Trophoblast cell (in vitro differentiated cells and primary cell): ENCODE measurements at regions not wholly inside any gene's neighbourhood (a gene's known extent, or its start where the extent isn't known, plus 50 kb on each side); places are given as distances from the start of the nearest gene placed in this dataset.
"Not testable (repeated sequence)": the region's sequence is repeated elsewhere in the genome, so short reads cannot be mapped to it uniquely, and the experiment has no call there.

Experiments used
- DNase-seq, 2 donors: peaks; one replicate each; pipeline ENCODE4 v3.0.0-alpha.2; 2016
- H2AFZ ChIP-seq: 2 replicates; pipeline ENCODE4 v1.6.1; 2013; ENCODE audit warnings: low read length, moderate library complexity, mild to moderate bottlenecking; ENCODE audit not compliant: insufficient read depth, poor library complexity
- H2AK5ac ChIP-seq: 2 replicates; pipeline ENCODE4 v1.6.1; 2013; ENCODE audit warnings: mild to moderate bottlenecking, low read length
- H2BK120ac ChIP-seq: 2 replicates; pipeline ENCODE4 v1.6.1; 2013; ENCODE audit warnings: low read length, mild to moderate bottlenecking, moderate library complexity; ENCODE audit not compliant: insufficient read depth, poor library complexity
- H2BK12ac ChIP-seq: 2 replicates; pipeline ENCODE4 v1.6.1; 2013; ENCODE audit warnings: mild to moderate bottlenecking, low read length, moderate library complexity
- H2BK5ac ChIP-seq: 2 replicates; pipeline ENCODE4 v1.6.1; 2013; ENCODE audit warnings: low read length, low read depth, moderate library complexity, mild to moderate bottlenecking; ENCODE audit not compliant: poor library complexity
- H3K14ac ChIP-seq: 2 replicates; pipeline ENCODE4 v1.6.1; 2013; ENCODE audit warnings: mild to moderate bottlenecking, low read length
- H3K18ac ChIP-seq: 2 replicates; pipeline ENCODE4 v1.6.1; 2013; ENCODE audit warnings: mild to moderate bottlenecking, low read length
- H3K23ac ChIP-seq: 2 replicates; pipeline ENCODE4 v1.6.1; 2013; ENCODE audit warnings: low read length
- H3K27ac ChIP-seq: 2 replicates; pipeline ENCODE4 v1.5.1; 2013; ENCODE audit warnings: low read depth, mild to moderate bottlenecking, inconsistent platforms, low read length, moderate library complexity
- H3K27me3 ChIP-seq: 2 replicates; pipeline ENCODE4 v1.6.1; 2013; ENCODE audit warnings: inconsistent platforms, mild to moderate bottlenecking, low read length, moderate library complexity; ENCODE audit not compliant: insufficient read depth
- H3K36me3 ChIP-seq, 2 experiments: 1 replicate in 1 of 2; 2 replicates in 1 of 2; pipeline ENCODE4 v1.6.1; 2013; ENCODE audit warnings: low read length in 2 of 2, mild to moderate bottlenecking in 2 of 2, moderate library complexity in 1 of 2; ENCODE audit not compliant: insufficient read depth in 2 of 2, control insufficient read depth in 1 of 2
- H3K4ac ChIP-seq: 2 replicates; pipeline ENCODE4 v1.6.1; 2013; ENCODE audit warnings: low read depth, mild to moderate bottlenecking, low read length, moderate library complexity
- H3K4me1 ChIP-seq, 2 experiments: 1 replicate in 1 of 2; 2 replicates in 1 of 2; pipeline ENCODE4 v1.6.1; 2013; ENCODE audit warnings: low read length in 2 of 2, mild to moderate bottlenecking in 2 of 2, moderate library complexity in 1 of 2; ENCODE audit not compliant: insufficient read depth in 2 of 2, control insufficient read depth in 1 of 2
- H3K4me2 ChIP-seq: 2 replicates; pipeline ENCODE4 v1.6.1; 2013; ENCODE audit warnings: inconsistent platforms, mild to moderate bottlenecking, low read length, moderate library complexity
- H3K4me3 ChIP-seq: 2 replicates; pipeline ENCODE4 v1.5.1; 2013; ENCODE audit warnings: mild to moderate bottlenecking, low read depth, low read length, inconsistent platforms
- H3K79me1 ChIP-seq: one replicate; pipeline ENCODE4 v1.6.1; 2013; ENCODE audit warnings: low read length
- H3K79me2 ChIP-seq: 2 replicates; pipeline ENCODE4 v1.6.1; 2013; ENCODE audit warnings: low read length, mild to moderate bottlenecking; ENCODE audit not compliant: control insufficient read depth, insufficient read depth, poor library complexity
- H3K9ac ChIP-seq: 2 replicates; pipeline ENCODE4 v1.6.1; 2013; ENCODE audit warnings: mild to moderate bottlenecking, low read length
- H3K9me3 ChIP-seq: 2 replicates; pipeline ENCODE4 v1.6.1; 2013; ENCODE audit warnings: low read depth, mild to moderate bottlenecking, control low read depth, inconsistent platforms, low read length; ENCODE audit not compliant: insufficient read depth
- H4K12ac ChIP-seq: 2 replicates; pipeline ENCODE4 v1.6.1; 2013; ENCODE audit warnings: low read depth, mild to moderate bottlenecking, low read length, moderate library complexity
- H4K8ac ChIP-seq: 2 replicates; pipeline ENCODE4 v1.6.1; 2013; ENCODE audit warnings: low read depth, mild to moderate bottlenecking, low read length, moderate library complexity
- H4K91ac ChIP-seq: one replicate; pipeline ENCODE4 v1.6.1; 2013; ENCODE audit warnings: low read depth, mild to moderate bottlenecking, low read length, moderate library complexity
- WGBS: extraction: QIAGEN DNeasy Blood & Tissue Kit; methylation state at CpG from one replicate; pipeline ENCODE4 v1.1.7; 2013; ENCODE audit warnings: missing lambda C conversion rate; ENCODE audit not compliant: insufficient read length, insufficient coverage; ENCODE audit errors: extremely low coverage; 5-methylcytosine and 5-hydroxymethylcytosine counted together

DNA sequence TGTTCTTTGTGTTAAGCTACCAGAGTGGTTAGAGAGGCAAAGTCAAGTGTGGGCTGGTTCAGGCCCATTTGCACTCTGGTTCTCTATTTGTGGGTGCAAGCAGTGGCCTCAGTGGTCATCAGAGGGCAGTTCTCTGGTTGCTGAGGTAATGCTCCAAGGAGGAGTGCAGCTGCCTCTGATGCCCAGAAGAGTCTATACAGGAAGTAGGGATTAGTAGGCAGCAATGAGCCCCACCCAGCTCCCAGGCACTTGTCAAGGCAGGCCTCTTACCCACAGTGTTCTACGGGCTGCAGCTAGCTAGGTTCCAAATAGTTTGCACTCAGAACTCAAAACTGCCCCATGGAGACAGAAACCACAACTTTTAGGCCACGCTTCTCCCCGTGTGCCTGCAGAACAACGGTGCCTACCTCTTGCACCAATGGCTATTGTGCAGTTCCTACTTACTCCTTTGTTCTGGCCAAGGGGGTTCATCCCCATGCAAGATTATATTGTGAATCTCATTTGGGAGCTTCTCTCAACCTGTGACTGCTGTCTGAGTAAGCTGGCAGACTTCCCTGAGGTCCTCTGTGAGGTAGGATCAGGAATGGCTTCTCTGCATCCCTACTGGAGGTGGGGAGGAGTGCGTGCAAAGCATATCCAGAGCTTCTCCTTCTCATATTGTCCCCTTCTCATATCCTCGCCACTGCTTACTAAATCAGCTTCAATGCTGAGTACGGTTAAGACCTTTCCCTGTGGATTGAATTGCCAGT is 410.3 kb upstream of the LMO3 start:
- H2BK5ac ChIP-seq = no peak overlapping the region
- no peaks in the 10 kb centered on the region for H3K36me3 ChIP-seq
- WGBS = no CpG with 5 or more reads among the region's 7 CpGs
- no peak overlapping the region for H3K9ac ChIP-seq
- H3K79me2 ChIP-seq = no peaks in the 10 kb centered on the region
- H3K4me1 ChIP-seq = no peaks in the 10 kb centered on the region
- H3K4ac ChIP-seq = no peak overlapping the region
- H3K27me3 ChIP-seq = no peaks in the 10 kb centered on the region
- no peak overlapping the region for H3K23ac ChIP-seq
- no peak overlapping the region for H2BK12ac ChIP-seq
- no peak overlapping the region for H3K4me3 ChIP-seq
- H3K9me3 ChIP-seq = no peaks in the 10 kb centered on the region
- H3K14ac ChIP-seq = no peak overlapping the region
- no peak overlapping the region for H3K18ac ChIP-seq
- no peak overlapping the region for H4K8ac ChIP-seq
- no peak overlapping the region for H3K27ac ChIP-seq
- no peaks in the 10 kb centered on the region for H3K79me1 ChIP-seq
- DNase-seq = no peak
- no peak overlapping the region for H4K12ac ChIP-seq
- H2AFZ ChIP-seq = no peak overlapping the region
- no peak overlapping the region for H2AK5ac ChIP-seq
- H3K4me2 ChIP-seq = no peak overlapping the region
- no peak overlapping the region for H4K91ac ChIP-seq
- no peak overlapping the region for H2BK120ac ChIP-seq

DNA sequence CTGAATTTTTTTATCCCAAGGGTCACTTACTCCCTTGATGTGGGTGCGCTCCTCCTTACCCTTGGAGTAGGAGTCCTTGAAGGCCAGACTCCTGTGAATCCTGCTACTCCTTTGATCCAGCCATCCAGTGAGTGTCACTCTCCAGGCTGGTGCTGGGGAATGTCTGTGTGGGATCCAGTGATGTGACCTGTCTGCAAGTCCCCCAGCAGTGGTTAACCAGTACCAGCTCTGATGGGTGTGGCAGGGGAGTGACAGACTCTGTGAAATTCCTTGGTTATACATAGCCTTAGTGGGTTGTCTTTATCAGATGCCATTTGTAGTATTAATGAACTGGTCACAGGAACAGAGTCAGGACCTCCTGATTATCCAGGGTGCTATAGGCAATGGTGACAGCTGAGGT is 409.5 kb upstream of the LMO3 start:
- H4K91ac ChIP-seq = no peak overlapping the region
- no peaks in the 10 kb centered on the region for H3K79me2 ChIP-seq
- no peak overlapping the region for H3K4ac ChIP-seq
- H3K9me3 ChIP-seq = no peaks in the 10 kb centered on the region
- H3K4me3 ChIP-seq = no peak overlapping the region
- H3K4me2 ChIP-seq = no peak overlapping the region
- H3K23ac ChIP-seq = no peak overlapping the region
- H3K18ac ChIP-seq = no peak overlapping the region
- H3K4me1 ChIP-seq = no peaks in the 10 kb centered on the region
- no peaks in the 10 kb centered on the region for H3K36me3 ChIP-seq
- no peak overlapping the region for H2AK5ac ChIP-seq
- no peak overlapping the region for H3K27ac ChIP-seq
- no peak overlapping the region for H2BK5ac ChIP-seq
- no peak overlapping the region for H2BK120ac ChIP-seq
- no peaks in the 10 kb centered on the region for H3K79me1 ChIP-seq
- no peaks in the 10 kb centered on the region for H3K27me3 ChIP-seq
- no peak overlapping the region for H2BK12ac ChIP-seq
- no peak overlapping the region for H4K12ac ChIP-seq
- no peak overlapping the region for H4K8ac ChIP-seq
- no peak overlapping the region for H3K9ac ChIP-seq
- no peak overlapping the region for H3K14ac ChIP-seq
- no peak for DNase-seq
- no peak overlapping the region for H2AFZ ChIP-seq
- WGBS = no CpG with 5 or more reads among the region's 1 CpG

DNA sequence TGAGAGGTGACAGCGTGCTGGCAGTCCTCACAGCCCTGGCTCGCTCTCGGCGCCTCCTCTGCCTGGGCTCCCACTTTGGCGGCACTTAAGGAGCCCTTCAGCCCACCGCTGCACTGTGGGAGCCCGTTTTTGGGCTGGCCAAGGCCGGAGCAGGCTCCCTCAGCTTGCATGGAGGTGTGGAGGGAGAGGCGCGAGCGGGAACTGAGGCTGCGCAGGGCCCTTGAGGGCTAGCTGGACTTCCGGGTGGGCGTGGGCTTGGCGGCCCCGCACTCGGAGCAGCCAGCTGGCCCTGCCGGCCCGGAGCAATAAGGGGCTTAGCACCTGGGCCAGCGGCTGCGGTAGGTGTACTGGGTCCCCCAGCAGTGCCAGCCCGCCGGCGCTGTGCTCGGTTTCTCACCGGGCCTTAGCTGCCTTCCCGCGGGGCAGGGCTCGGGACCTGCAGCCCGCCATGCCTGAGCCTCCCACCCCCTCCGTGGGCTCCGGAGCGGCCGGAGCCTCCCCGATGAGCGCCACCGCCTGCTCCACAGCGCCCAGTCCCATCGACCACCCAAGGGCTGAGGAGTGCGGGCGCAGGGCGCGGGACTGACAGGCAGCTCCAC is 401.6 kb upstream of the LMO3 start:
- no CpG with 5 or more reads among the region's 43 CpGs for WGBS
- H3K4me2 ChIP-seq = not testable (repeated sequence)

DNA sequence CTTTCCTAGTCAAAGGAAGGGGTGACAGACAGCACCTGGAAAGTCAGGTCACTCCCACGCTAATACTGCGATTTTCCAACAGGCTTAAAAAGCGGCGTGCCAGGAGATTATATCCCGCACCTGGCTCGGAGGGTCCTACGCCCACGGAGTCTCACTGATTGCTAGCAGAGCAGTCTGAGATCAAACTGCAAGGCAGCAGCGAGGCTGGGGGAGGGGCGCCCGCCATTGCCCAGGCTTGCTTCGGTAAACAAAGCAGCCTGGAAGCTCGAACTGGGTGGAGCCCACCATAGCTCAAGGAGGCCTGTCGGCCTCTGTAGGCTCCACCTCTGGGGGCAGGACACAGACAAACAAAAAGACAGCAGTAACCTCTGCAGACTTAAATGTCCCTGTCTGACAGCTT is 392.6 kb upstream of the LMO3 start:
- H3K79me2 ChIP-seq, H3K4me2 ChIP-seq: not testable (repeated sequence)
- no CpG with 5 or more reads among the region's 14 CpGs for WGBS

More for the DNA sequence above, 401.6 kb upstream of the LMO3 start:
- not testable (repeated sequence) for H4K91ac ChIP-seq, H3K9ac ChIP-seq, H2AK5ac ChIP-seq, H3K18ac ChIP-seq, H4K8ac ChIP-seq, H3K79me2 ChIP-seq, H2AFZ ChIP-seq, H3K23ac ChIP-seq, H3K4ac ChIP-seq, H3K27ac ChIP-seq, H3K79me1 ChIP-seq, H3K27me3 ChIP-seq, H3K36me3 ChIP-seq, H2BK5ac ChIP-seq, H2BK12ac ChIP-seq, H4K12ac ChIP-seq, H3K9me3 ChIP-seq, H3K4me1 ChIP-seq, H3K14ac ChIP-seq, H3K4me3 ChIP-seq, H2BK120ac ChIP-seq
- peak; percentile 26 to 37 for DNase-seq

More for the DNA sequence above, 392.6 kb upstream of the LMO3 start:
- H3K4ac ChIP-seq, H2AK5ac ChIP-seq, H3K4me1 ChIP-seq, H2BK5ac ChIP-seq, H3K79me1 ChIP-seq, H3K9me3 ChIP-seq, H2BK12ac ChIP-seq, H3K4me3 ChIP-seq, H3K14ac ChIP-seq, H3K27ac ChIP-seq, H2BK120ac ChIP-seq, H3K18ac ChIP-seq, H3K36me3 ChIP-seq, H3K27me3 ChIP-seq, H3K9ac ChIP-seq, H3K23ac ChIP-seq, DNase-seq, H4K12ac ChIP-seq, H4K8ac ChIP-seq, H4K91ac ChIP-seq, H2AFZ ChIP-seq: not testable (repeated sequence)
